Panc1 (cell line): ENCODE measurements at regions not wholly inside any gene's neighbourhood (a gene's known extent, or its start where the extent isn't known, plus 50 kb on each side); places are given as distances from the start of the nearest gene placed in this dataset.

Experiments
- CTCF ChIP-seq: fragments of 450-650 bp; IDR thresholded peaks from 2 replicates; pipeline ENCODE4 v1.5.1; 2017; ENCODE audit warnings: mild to moderate bottlenecking
- POLR2AphosphoS5 ChIP-seq: IDR thresholded peaks from 2 replicates; pipeline ENCODE4 v1.6.1; 2012; ENCODE audit warnings: mild to moderate bottlenecking, low read depth, low read length, moderate library complexity
- REST ChIP-seq, 2 experiments: IDR thresholded peaks; 2 replicates each; pipeline ENCODE4 v1.6.1; 2011 to 2012; ENCODE audit warnings: low read depth in 2 of 2, control low read depth in 1 of 2, low read length in 1 of 2, mild to moderate bottlenecking in 1 of 2, moderate library complexity in 1 of 2; ENCODE audit not compliant: insufficient read depth in 1 of 2
- TCF7L2 ChIP-seq: IDR thresholded peaks from 2 replicates; pipeline ENCODE4 v1.6.1; 2011; ENCODE audit warnings: mild to moderate bottlenecking, low read depth, low read length, inconsistent platforms

- TF ChIP-seq CTCF (no peak), REST (IDR thresholded peaks at IDR 0.05; ENCODE audit: insufficient read depth in 1 of 2, low read depth in 2 of 2, low read length in 1 of 2) (no peak), POLR2AphosphoS5 (no peak), TCF7L2 (no peak)
Measured at GRCh38 chr12:107287436-107288413, 194.4 kb upstream of the CRY1 start.
